ENCODE measurements at regions not wholly inside any gene's neighbourhood (a gene's known extent, or its start where the extent isn't known, plus 50 kb on each side); places are given as distances from the start of the nearest gene placed in this dataset.

DNA sequence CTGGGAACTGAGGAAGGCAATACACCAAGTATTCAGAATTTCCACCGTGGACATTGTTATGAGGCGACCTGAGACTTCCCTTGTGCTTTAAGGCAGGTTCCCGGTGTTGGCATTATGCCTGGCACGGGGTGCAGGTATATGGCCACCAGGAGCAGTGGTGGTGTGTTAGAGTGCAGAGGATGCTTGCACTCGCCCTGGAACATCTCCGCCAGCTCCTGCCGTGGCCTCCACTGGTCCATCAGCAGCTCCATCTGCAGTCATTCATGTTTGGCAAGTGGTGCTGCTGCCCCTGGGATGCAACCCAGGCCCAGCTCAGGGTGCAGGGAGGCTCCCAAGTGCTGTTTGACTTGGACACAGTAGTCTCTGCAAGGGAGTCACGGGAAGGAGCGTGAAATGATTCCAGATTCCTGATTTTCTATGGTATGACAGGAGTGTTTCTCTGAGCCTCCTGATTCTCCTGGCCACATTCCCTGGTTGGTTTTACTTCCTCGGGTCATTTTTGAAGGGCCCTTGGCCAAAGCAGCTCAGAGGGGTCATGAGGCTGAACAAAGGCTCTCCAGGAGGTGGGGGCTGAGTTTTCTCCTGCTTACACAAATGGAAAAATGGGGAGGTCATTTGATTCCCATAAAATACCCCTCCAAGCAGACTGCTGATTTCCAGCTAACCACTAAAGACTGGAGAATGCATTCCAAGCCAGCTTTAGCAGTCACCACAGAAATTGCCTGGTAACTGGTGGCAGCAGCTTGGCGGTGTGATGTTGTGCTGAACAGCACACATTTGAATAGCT, 60.4 kb upstream of the PSEN2 start:
- Histone ChIP-seq H3K27me3 (no peaks in the 10 kb centered on the region), H3K9me3 (no peaks in the 10 kb centered on the region), H3K4me3 (no peak overlapping the region), H3K4me1 (peaks cover 5% of the 10 kb centered on the region), H3K27ac (no peak overlapping the region), H3K36me3 (ENCODE audit: low read depth, missing control alignments) (no peaks in the 10 kb centered on the region)
- TF ChIP-seq, protein P1, sequence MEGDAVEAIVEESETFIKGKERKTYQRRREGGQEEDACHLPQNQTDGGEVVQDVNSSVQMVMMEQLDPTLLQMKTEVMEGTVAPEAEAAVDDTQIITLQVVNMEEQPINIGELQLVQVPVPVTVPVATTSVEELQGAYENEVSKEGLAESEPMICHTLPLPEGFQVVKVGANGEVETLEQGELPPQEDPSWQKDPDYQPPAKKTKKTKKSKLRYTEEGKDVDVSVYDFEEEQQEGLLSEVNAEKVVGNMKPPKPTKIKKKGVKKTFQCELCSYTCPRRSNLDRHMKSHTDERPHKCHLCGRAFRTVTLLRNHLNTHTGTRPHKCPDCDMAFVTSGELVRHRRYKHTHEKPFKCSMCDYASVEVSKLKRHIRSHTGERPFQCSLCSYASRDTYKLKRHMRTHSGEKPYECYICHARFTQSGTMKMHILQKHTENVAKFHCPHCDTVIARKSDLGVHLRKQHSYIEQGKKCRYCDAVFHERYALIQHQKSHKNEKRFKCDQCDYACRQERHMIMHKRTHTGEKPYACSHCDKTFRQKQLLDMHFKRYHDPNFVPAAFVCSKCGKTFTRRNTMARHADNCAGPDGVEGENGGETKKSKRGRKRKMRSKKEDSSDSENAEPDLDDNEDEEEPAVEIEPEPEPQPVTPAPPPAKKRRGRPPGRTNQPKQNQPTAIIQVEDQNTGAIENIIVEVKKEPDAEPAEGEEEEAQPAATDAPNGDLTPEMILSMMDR (IDR thresholded peaks at IDR 0.05) = no peak
- TF ChIP-seq POLR2A (IDR thresholded peaks at IDR 0.05) = no peak
- WGBS, 2 donors = 85 to 90% methylated on average over 10 to 11 of the region's 11 CpGs
- DNase-seq = no peak
- intact Hi-C loops (cut with DNase I; ENCODE audit: low total_unique reads) = no loop called here

DNA sequence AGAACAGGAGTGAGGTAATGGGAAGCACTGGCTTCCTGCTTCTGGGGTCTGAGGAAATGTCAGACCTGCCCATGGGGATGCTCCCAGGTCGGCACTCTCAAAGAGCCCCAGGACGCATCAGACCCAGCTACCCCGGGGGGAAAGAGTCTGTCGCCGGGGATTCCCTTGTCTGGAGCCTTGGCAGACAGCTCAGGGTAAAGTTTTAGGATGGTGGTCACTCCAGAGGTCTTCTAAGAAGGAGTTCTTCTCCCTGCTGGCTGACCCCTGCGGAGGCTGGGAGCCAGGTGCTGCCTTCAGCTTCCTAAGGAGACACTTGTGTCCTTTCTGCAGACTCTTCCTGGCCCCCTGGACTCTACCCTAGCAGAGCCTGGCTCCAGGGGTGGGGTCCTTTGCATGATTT, 61.9 kb upstream of the PSEN2 start:
- Histone ChIP-seq H3K9me3 (no peaks in the 10 kb centered on the region), H3K27me3 (no peaks in the 10 kb centered on the region), H3K4me3 (no peak overlapping the region), H3K4me1 (no peaks in the 10 kb centered on the region), H3K27ac (no peak overlapping the region), H3K36me3 (ENCODE audit: low read depth, missing control alignments) (no peaks in the 10 kb centered on the region)
- DNase-seq = no peak
- 97% methylated on average over 6 of the region's 6 CpGs; no CpG with 5 or more reads in 1 of the 2 donors for WGBS, 2 donors
- intact Hi-C loops (cut with DNase I; ENCODE audit: low total_unique reads) = no loop called here
- TF ChIP-seq, protein P1 (IDR thresholded peaks at IDR 0.05) = no peak
- no peak for TF ChIP-seq POLR2A (IDR thresholded peaks at IDR 0.05)

DNA sequence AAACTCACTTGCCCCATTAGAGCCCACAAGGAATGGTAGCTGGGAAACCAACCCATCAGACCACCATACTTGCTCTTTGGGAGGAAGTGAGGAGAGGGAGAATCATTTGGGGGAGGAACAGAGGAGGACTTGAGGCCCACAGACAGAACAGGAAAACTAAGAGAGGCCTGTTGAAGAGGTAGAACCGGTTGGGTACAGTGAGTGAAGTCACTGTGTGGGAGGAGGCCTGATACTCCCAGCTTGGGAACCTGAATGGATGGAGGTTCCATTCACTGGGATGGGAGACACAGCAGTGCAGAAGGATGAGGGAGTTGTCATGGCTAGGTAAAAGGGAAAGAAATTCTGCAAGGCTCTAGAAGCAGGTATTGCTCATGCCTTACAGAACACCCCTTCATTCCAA, 63.4 kb upstream of the PSEN2 start:
- intact Hi-C loops (cut with DNase I; ENCODE audit: low total_unique reads) = no loop called here
- Histone ChIP-seq H3K4me1 (no peaks in the 10 kb centered on the region), H3K4me3 (no peak overlapping the region), H3K9me3 (no peaks in the 10 kb centered on the region), H3K27me3 (no peaks in the 10 kb centered on the region), H3K36me3 (ENCODE audit: low read depth, missing control alignments) (no peaks in the 10 kb centered on the region), H3K27ac (no peak overlapping the region)
- no peak for DNase-seq
- WGBS, 2 donors = 52 to 69% methylated on average over 1 of the region's 1 CpG
- no peak for TF ChIP-seq POLR2A (IDR thresholded peaks at IDR 0.05)
- TF ChIP-seq, protein P1 (IDR thresholded peaks at IDR 0.05) = no peak

DNA sequence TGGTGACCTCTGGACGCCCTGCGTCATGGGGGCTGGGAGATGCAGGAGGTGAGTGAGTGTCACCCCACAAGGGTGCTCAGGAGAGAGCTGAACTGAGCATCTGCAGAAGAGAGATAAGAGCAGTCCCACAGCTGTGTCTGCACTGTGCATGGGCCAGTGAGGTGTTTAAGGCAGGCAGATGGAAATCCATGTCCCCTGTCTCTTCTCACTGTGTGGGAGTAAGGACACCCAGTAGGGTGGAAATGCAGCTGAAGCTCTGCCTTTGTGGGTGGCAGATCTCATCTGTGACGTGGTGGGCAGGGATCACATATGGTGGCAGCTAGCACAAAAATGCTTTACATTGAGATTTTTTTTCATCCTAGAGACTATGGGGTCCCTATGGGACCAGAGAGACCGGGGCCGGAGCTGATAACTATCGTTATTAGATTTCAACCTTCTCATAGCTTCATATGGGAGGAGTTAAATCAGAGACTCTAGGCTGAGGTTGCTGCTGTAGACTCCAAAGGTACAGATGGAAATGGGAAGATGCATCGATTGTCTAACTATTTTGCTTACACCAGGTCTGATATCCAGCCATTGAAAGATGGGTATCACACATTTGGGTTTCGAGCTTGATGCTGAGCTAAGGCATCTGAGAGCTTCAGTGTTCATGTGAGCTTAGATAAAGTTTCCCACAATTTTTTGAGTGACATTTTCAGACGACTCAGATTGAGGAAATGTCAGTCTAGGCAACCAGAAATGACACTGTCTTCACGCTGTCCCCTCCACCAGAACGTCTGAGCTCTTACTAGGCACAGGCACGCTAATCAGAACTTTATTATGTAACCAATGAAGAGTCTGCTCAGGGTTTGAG, 65.3 kb upstream of the PSEN2 start:
- no peak overlapping the region for H3K4me3 ChIP-seq
- 81 to 86% methylated on average over 12 of the region's 12 CpGs for WGBS, 2 donors
- H3K36me3 ChIP-seq (ENCODE audit: low read depth, missing control alignments) = no peaks in the 10 kb centered on the region
- no peak overlapping the region for H3K27ac ChIP-seq
- TF ChIP-seq, protein P1 (IDR thresholded peaks at IDR 0.05) = no peak
- TF ChIP-seq POLR2A (IDR thresholded peaks at IDR 0.05) = no peak
- H3K9me3 ChIP-seq = no peaks in the 10 kb centered on the region
- H3K27me3 ChIP-seq = no peaks in the 10 kb centered on the region
- no peaks in the 10 kb centered on the region for H3K4me1 ChIP-seq
- no peak for DNase-seq
- intact Hi-C loops (cut with DNase I; ENCODE audit: low total_unique reads) = no loop called here
